CD4-positive, alpha-beta T cell treated with Interleukin-2 at 100 ng/mL for 4 hours (primary cell): ENCODE measurements at regions not wholly inside any gene's neighbourhood (a gene's known extent, or its start where the extent isn't known, plus 50 kb on each side); places are given as distances from the start of the nearest gene placed in this dataset.
"Not testable (repeated sequence)": the region's sequence is repeated elsewhere in the genome, so short reads cannot be mapped to it uniquely, and the experiment has no call there.

Experiments
- DNase-seq: peaks from one replicate; pipeline ENCODE4 v3.0.0-alpha.2; 2020; ENCODE audit warnings: low spot score

GRCh38 chr6:115241373-115241772 is 819.3 kb downstream of the FRK start:
- DNase-seq, result no peak

GRCh38 chr6:115221198-115221597 is 839.5 kb downstream of the FRK start:
- DNase-seq, result no peak

GRCh38 chr6:115220551-115221159 is 840.0 kb downstream of the FRK start:
- DNase-seq, result no peak

GRCh38 chr6:115219645-115220044 is 841.0 kb downstream of the FRK start:
- no peak for DNase-seq

- DNase-seq, result no peak
Measured at GRCh38 chr6:115216835-115217234, 843.9 kb downstream of the FRK start.

GRCh38 chr6:115214283-115214682 is 846.4 kb downstream of the FRK start:
- no peak for DNase-seq

- no peak for DNase-seq
Measured at GRCh38 chr6:115203381-115203780, 857.3 kb downstream of the FRK start.

GRCh38 chr6:115194981-115195638 is 852.3 kb upstream of the HS3ST5 start:
- no peak for DNase-seq

- no peak for DNase-seq
Measured at GRCh38 chr6:115191989-115192388, 849.2 kb upstream of the HS3ST5 start.

GRCh38 chr6:115190534-115190933 is 847.7 kb upstream of the HS3ST5 start:
- no peak for DNase-seq

GRCh38 chr6:115175456-115175855 is 832.6 kb upstream of the HS3ST5 start:
- DNase-seq, result not testable (repeated sequence)

- not testable (repeated sequence) for DNase-seq
Measured at GRCh38 chr6:115165912-115166311, 823.1 kb upstream of the HS3ST5 start.

GRCh38 chr6:115159733-115160132 is 816.9 kb upstream of the HS3ST5 start:
- DNase-seq, result no peak

GRCh38 chr6:115137910-115138309 is 795.1 kb upstream of the HS3ST5 start:
- no peak for DNase-seq

- DNase-seq, result no peak
Measured at GRCh38 chr6:115133790-115134189, 791.0 kb upstream of the HS3ST5 start.

GRCh38 chr6:115131709-115132490 is 789.1 kb upstream of the HS3ST5 start:
- no peak for DNase-seq

- not testable (repeated sequence) for DNase-seq
Measured at GRCh38 chr6:115121513-115121912, 778.7 kb upstream of the HS3ST5 start.

- no peak for DNase-seq
Measured at GRCh38 chr6:115120391-115120790, 777.6 kb upstream of the HS3ST5 start.

GRCh38 chr6:115091461-115091860 is 748.6 kb upstream of the HS3ST5 start:
- DNase-seq, result no peak

- no peak for DNase-seq
Measured at GRCh38 chr6:115078555-115078954, 735.7 kb upstream of the HS3ST5 start.

- DNase-seq, result no peak
Measured at GRCh38 chr6:115071962-115072361, 729.1 kb upstream of the HS3ST5 start.

GRCh38 chr6:115067690-115068447 is 725.0 kb upstream of the HS3ST5 start:
- no peak for DNase-seq
